Activated CD4-positive, alpha-beta memory T cell treated with anti-CD3 and anti-CD28 coated beads for 36 hours (primary cell): ENCODE measurements at regions not wholly inside any gene's neighbourhood (a gene's known extent, or its start where the extent isn't known, plus 50 kb on each side); places are given as distances from the start of the nearest gene placed in this dataset.

Source experiments
- CTCF ChIA-PET: fragments of 350-600 bp; sonication (Branson Sonifier 250); formaldehyde crosslinking; loops from one replicate; lab custom pipeline; 2021; ENCODE audit warnings: antibody characterized with exemption, inconsistent platforms; lab: Charles Lee
- POLR2A ChIA-PET: fragments of 350-600 bp; sonication (Branson Sonifier 250); formaldehyde crosslinking; loops from one replicate; lab custom pipeline; 2021; ENCODE audit warnings: antibody characterized with exemption; lab: Charles Lee
- DNase-seq: peaks from one replicate; pipeline ENCODE4 v3.0.0-alpha.2; 2020
- H3K27ac Mint-ChIP-seq: one replicate; pipeline ENCODE4 v1.8.0; 2021; ENCODE audit warnings: mixed read lengths
- H3K27me3 Mint-ChIP-seq: one replicate; pipeline ENCODE4 v1.8.0; 2021; ENCODE audit warnings: mixed read lengths
- H3K36me3 Mint-ChIP-seq: one replicate; pipeline ENCODE4 v1.8.0; 2021; ENCODE audit warnings: mixed read lengths
- H3K4me1 Mint-ChIP-seq: one replicate; pipeline ENCODE4 v1.8.0; 2021; ENCODE audit warnings: low read depth, mixed read lengths
- H3K4me3 Mint-ChIP-seq: one replicate; pipeline ENCODE4 v1.8.0; 2021; ENCODE audit warnings: mild to moderate bottlenecking, mixed read lengths
- H3K9me3 Mint-ChIP-seq: one replicate; pipeline ENCODE4 v1.8.0; 2021; ENCODE audit warnings: mixed read lengths
- intact Hi-C: fragments of 100-400 bp; cut with micrococcal nuclease; formaldehyde crosslinking; loops from one replicate; pipeline ENCODE4 v1.15.1; 2023

GRCh38 chr7:67595431-67596180 lies 599.0 kb downstream of the TYW1 start:
- no peaks in the 10 kb centered on the region for H3K4me1 Mint-ChIP-seq

GRCh38 chr7:67597161-67597560 lies 600.5 kb downstream of the TYW1 start:
- H3K36me3 Mint-ChIP-seq, result no peaks in the 10 kb centered on the region
- no peak for DNase-seq
- H3K9me3 Mint-ChIP-seq, result peaks cover 4% of the 10 kb centered on the region
- ChIA-PET POLR2A (no interaction called here), CTCF (no interaction called here)
- no peaks in the 10 kb centered on the region for H3K27me3 Mint-ChIP-seq
- intact Hi-C loops, result no loop called here
- no peak overlapping the region for H3K4me3 Mint-ChIP-seq
- H3K27ac Mint-ChIP-seq, result no peak overlapping the region
- H3K4me1 Mint-ChIP-seq, result no peaks in the 10 kb centered on the region

More at GRCh38 chr7:67595431-67596180, 599.0 kb downstream of the TYW1 start:
- no peak overlapping the region for H3K27ac Mint-ChIP-seq
- CTCF ChIA-PET, result no interaction called here
- intact Hi-C loops, result no loop called here
- no peak overlapping the region for H3K4me3 Mint-ChIP-seq
- no peak for DNase-seq
- no peaks in the 10 kb centered on the region for H3K27me3 Mint-ChIP-seq
- H3K9me3 Mint-ChIP-seq, result peaks cover 11% of the 10 kb centered on the region
- H3K36me3 Mint-ChIP-seq, result no peaks in the 10 kb centered on the region
- POLR2A ChIA-PET, result no interaction called here

DNA sequence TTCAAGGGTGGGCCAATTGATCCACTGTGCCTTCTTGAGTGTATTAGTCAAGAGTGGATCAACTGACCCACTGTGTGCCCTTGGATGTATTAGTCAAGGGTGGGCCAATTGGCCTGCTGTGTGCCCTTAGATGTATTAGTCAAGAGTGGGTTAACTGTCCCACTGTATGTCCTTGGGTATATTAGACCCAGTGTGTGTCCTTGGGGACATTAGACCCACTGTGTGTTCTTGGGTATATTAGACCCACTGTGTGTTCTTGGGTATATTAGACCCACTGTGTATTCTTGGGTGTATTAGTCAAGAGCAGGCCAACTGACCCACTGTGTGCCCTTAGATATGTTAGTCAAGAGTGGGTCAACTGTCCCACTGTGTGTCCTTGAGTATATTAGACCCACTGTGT lies 601.8 kb downstream of the TYW1 start:
- H3K36me3 Mint-ChIP-seq, result no peaks in the 10 kb centered on the region
- POLR2A ChIA-PET, result no interaction called here
- no peak overlapping the region for H3K4me3 Mint-ChIP-seq
- H3K27ac Mint-ChIP-seq, result no peak overlapping the region
- H3K27me3 Mint-ChIP-seq, result no peaks in the 10 kb centered on the region
- CTCF ChIA-PET, result no interaction called here
- peaks cover 4% of the 10 kb centered on the region for H3K9me3 Mint-ChIP-seq
- no peaks in the 10 kb centered on the region for H3K4me1 Mint-ChIP-seq
- intact Hi-C loops, result no loop called here
- no peak for DNase-seq

DNA sequence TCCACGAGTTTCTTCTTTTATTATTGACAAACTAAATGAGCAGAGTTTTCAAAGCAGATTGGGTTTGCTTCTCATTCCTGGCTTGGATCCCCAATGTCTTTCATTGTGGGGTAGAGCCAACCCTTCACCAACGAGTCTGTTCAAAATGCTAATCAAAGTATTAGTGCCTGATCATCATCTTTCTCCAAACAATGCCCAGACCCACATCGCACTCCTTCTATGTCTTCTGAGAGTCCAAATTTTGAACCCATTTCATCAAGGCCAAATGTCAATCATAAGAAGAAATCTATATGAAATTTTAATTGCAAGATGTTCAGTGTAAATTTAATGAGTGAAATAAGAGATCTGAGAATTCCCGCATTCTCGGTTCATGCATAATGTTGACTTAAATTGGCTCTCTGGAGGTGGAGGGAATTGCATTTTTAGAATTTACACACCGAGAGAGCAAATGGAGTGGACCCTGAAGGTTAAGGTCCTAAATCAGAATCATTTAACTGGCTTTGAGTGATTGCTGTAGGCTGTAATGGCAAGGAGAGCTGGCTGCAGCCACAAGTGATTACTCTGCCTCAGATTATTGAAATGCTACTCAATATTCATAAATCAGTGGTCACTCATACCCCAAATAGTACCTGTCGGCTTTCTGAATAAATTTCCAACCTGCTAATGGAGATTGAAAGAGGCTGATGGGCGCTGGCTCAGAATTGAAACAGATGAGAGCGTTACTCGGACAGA lies 602.9 kb downstream of the TYW1 start:
- Mint-ChIP-seq H3K4me1 (no peaks in the 10 kb centered on the region), H3K36me3 (no peaks in the 10 kb centered on the region), H3K27me3 (no peaks in the 10 kb centered on the region), H3K4me3 (no peak overlapping the region), H3K27ac (no peak overlapping the region), H3K9me3 (peaks cover 11% of the 10 kb centered on the region)
- intact Hi-C loops, result no loop called here
- ChIA-PET POLR2A (no interaction called here), CTCF (no interaction called here)
- DNase-seq, result no peak

- intact Hi-C loops, result no loop called here
- no peaks in the 10 kb centered on the region for H3K4me1 Mint-ChIP-seq
- no peak for DNase-seq
- H3K4me3 Mint-ChIP-seq, result no peak overlapping the region
- ChIA-PET CTCF (no interaction called here), POLR2A (no interaction called here)
- H3K36me3 Mint-ChIP-seq, result no peaks in the 10 kb centered on the region
- H3K27ac Mint-ChIP-seq, result no peak overlapping the region
- H3K9me3 Mint-ChIP-seq, result peaks cover 24% of the 10 kb centered on the region
- H3K27me3 Mint-ChIP-seq, result no peaks in the 10 kb centered on the region
Observed at GRCh38 chr7:67602246-67602887, 605.7 kb downstream of the TYW1 start.

- no peak overlapping the region for H3K27ac Mint-ChIP-seq
- no peak for DNase-seq
- no peak overlapping the region for H3K4me3 Mint-ChIP-seq
- no peaks in the 10 kb centered on the region for H3K27me3 Mint-ChIP-seq
- no peaks in the 10 kb centered on the region for H3K36me3 Mint-ChIP-seq
- H3K9me3 Mint-ChIP-seq, result peaks cover 26% of the 10 kb centered on the region
- H3K4me1 Mint-ChIP-seq, result no peaks in the 10 kb centered on the region
- POLR2A ChIA-PET, result interaction anchor here (1.2 kb wide), 1 partner anchor 17 kb away, joined by 3 read pairs; no protein-coding TSS in a partner anchor
- intact Hi-C loops, result no loop called here
- CTCF ChIA-PET, result no interaction called here
Observed at GRCh38 chr7:67604461-67605386, 608.1 kb downstream of the TYW1 start.

DNA sequence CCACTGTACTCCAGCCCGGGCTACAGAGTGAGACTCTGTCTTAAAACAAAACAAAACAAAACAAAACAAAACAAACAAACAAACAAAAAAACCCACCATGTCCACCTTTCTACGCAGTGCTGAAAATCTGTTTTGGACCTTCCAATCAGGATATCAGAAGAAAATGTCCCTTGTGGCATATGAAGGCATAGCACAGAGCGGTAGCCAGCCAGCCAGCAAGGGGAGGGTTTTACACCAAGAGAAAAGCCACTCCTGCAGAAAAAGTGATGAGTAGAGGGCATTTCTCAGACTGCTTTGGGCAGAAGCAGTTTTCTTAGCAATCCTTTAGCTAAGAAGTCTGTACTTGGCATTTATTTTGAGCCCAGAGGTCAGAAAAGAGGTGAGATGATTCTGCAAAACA lies 612.2 kb downstream of the TYW1 start:
- no peak overlapping the region for H3K27ac Mint-ChIP-seq
- no peaks in the 10 kb centered on the region for H3K27me3 Mint-ChIP-seq
- peaks cover 27% of the 10 kb centered on the region for H3K9me3 Mint-ChIP-seq
- POLR2A ChIA-PET, result no interaction called here
- no peak for DNase-seq
- H3K36me3 Mint-ChIP-seq, result no peaks in the 10 kb centered on the region
- intact Hi-C loops, result no loop called here
- CTCF ChIA-PET, result no interaction called here
- H3K4me3 Mint-ChIP-seq, result no peak overlapping the region
- no peaks in the 10 kb centered on the region for H3K4me1 Mint-ChIP-seq

DNA sequence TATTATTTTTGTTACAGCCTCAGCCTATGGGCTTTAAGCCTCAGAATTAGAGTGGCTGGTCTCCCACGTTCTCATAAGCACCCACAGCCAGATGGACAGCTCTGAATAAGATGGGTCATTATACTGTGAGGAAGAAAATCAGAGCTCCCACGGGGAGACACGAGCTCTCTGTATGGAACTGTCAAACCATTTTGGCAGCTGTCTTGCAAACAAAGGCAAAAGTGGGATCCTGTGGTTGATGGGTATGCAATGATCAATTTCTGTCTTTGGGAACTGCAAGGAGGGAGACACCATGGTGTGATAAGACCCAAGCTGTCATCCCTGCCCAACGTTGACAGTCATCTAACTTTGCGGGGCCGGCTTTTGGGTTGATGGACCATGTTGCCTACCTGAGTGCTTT lies 614.3 kb downstream of the TYW1 start:
- no peak overlapping the region for H3K4me3 Mint-ChIP-seq
- no peak for DNase-seq
- POLR2A ChIA-PET, result no interaction called here

GRCh38 chr7:67614843-67615242 lies 618.2 kb downstream of the TYW1 start:
- intact Hi-C loops, result no loop called here
- Mint-ChIP-seq H3K36me3 (no peaks in the 10 kb centered on the region), H3K4me3 (no peak overlapping the region), H3K9me3 (peaks cover 4% of the 10 kb centered on the region), H3K4me1 (no peaks in the 10 kb centered on the region), H3K27ac (no peak overlapping the region), H3K27me3 (no peaks in the 10 kb centered on the region)
- DNase-seq, result no peak
- POLR2A ChIA-PET, result no interaction called here
- CTCF ChIA-PET, result no interaction called here

More for the DNA sequence above, 614.3 kb downstream of the TYW1 start:
- CTCF ChIA-PET, result no interaction called here
- intact Hi-C loops, result no loop called here
- Mint-ChIP-seq H3K9me3 (peaks cover 9% of the 10 kb centered on the region), H3K36me3 (no peaks in the 10 kb centered on the region), H3K27ac (no peak overlapping the region), H3K4me1 (no peaks in the 10 kb centered on the region), H3K27me3 (no peaks in the 10 kb centered on the region)

DNA sequence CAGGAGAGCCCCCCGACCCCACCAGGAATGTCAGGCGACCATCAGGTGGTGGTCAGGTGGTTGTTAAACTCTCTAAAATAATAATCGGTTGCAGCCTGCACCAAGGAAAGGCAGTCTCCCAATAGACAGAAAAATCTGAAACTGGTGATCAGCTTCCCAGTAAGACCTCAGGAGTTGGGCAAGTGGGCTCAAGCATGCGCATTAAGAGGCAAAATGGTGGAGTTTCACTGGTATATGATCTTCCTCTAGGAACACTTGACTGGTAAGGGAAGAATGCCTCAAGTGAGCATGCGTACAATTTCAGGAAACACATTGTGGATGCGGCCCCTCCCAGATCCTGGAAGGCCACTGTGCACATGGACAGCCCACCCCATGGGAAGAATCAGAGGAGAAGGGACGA lies 619.9 kb downstream of the TYW1 start:
- H3K27me3 Mint-ChIP-seq, result peaks cover 3% of the 10 kb centered on the region
- ChIA-PET CTCF (no interaction called here), POLR2A (no interaction called here)
- intact Hi-C loops, result no loop called here
- H3K27ac Mint-ChIP-seq, result no peak overlapping the region
- no peak for DNase-seq
- peaks cover 4% of the 10 kb centered on the region for H3K9me3 Mint-ChIP-seq
- no peaks in the 10 kb centered on the region for H3K4me1 Mint-ChIP-seq
- no peak overlapping the region for H3K4me3 Mint-ChIP-seq
- no peaks in the 10 kb centered on the region for H3K36me3 Mint-ChIP-seq

DNA sequence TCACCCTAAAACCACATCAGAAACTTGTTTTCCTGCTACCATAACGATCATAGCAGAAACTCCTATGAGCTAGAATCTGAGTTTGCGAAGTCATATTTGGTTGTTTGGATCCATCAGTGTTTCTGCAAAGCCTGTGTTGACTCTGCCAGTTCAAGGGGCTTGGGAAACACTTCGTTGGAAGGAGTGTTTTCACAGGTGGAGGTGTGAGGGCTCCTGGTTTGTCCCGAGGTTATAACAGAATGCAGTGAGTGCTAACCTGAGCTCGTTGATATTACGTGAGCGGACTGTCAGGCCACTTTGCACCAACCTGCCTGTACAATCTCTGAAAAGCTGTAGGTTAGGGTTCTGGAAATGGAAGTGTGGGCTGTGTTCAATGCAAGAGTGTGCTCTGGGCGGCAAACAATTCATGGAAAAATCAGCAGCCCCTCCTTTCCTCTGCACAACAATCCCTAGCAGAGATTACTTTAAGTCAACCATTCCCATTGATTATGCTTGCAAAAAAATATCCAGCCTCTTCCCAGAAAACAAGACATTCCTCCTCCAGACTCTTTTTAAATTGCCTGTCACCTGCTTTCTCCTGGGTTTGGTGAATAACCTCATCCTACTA lies 622.0 kb downstream of the TYW1 start:
- ChIA-PET CTCF (interaction anchor here (1.0 kb wide), 1 partner anchor 8 kb away, joined by 3 read pairs; no protein-coding TSS in a partner anchor), POLR2A (no interaction called here)
- intact Hi-C loops, result no loop called here
- H3K4me3 Mint-ChIP-seq, result no peak overlapping the region
- H3K27me3 Mint-ChIP-seq, result peaks cover 3% of the 10 kb centered on the region
- H3K9me3 Mint-ChIP-seq, result no peaks in the 10 kb centered on the region
- DNase-seq, result no peak
- no peaks in the 10 kb centered on the region for H3K36me3 Mint-ChIP-seq
- no peaks in the 10 kb centered on the region for H3K4me1 Mint-ChIP-seq
- no peak overlapping the region for H3K27ac Mint-ChIP-seq
